CD14-positive monocyte (primary cell): ENCODE measurements at regions not wholly inside any gene's neighbourhood (a gene's known extent, or its start where the extent isn't known, plus 50 kb on each side); places are given as distances from the start of the nearest gene placed in this dataset.

Experiments used
- DNase-seq, 3 donors: peaks; one replicate each; pipeline ENCODE4 v3.0.0-alpha.2; 2011 to 2022
- H2AFZ ChIP-seq: 2 replicates; pipeline ENCODE4 v1.6.0; 2012; ENCODE audit warnings: mild to moderate bottlenecking, low read depth, low read length, inconsistent platforms; ENCODE audit not compliant: insufficient read depth, poor library complexity, severe bottlenecking
- H3K27ac ChIP-seq, 2 donors: 1 replicate in 1 of 2; 2 replicates in 1 of 2; pipeline ENCODE4 v1.5.1; 2012 to 2013; ENCODE audit warnings: low read length in 2 of 2, control low read depth in 1 of 2, inconsistent platforms in 1 of 2, low read depth in 1 of 2, mild to moderate bottlenecking in 1 of 2
- H3K27me3 ChIP-seq, 2 donors: one replicate each; pipeline versions ENCODE4 v1.6.0 to v1.6.1; 2011 to 2013; ENCODE audit warnings: low read length in 2 of 2; ENCODE audit not compliant: control insufficient read depth in 2 of 2, insufficient read depth in 2 of 2
- H3K36me3 ChIP-seq, 2 donors: replicated peaks in 1 of 2; 1 replicate in 1 of 2; 2 replicates in 1 of 2; pipeline versions ENCODE4 v1.5.1 to v1.6.1; 2012 to 2013; ENCODE audit warnings: low read length in 2 of 2, control low read depth in 1 of 2, inconsistent platforms in 1 of 2, mild to moderate bottlenecking in 1 of 2; ENCODE audit not compliant: insufficient read depth in 2 of 2, control insufficient read depth in 1 of 2
- H3K4me1 ChIP-seq, 2 donors: 1 replicate in 1 of 2; 2 replicates in 1 of 2; pipeline versions ENCODE4 v1.5.1 to v1.6.1; 2012 to 2013; ENCODE audit warnings: low read length in 2 of 2, control low read depth in 1 of 2, inconsistent platforms in 1 of 2, mild to moderate bottlenecking in 1 of 2, moderate library complexity in 1 of 2; ENCODE audit not compliant: insufficient read depth in 2 of 2, control insufficient read depth in 1 of 2
- H3K4me2 ChIP-seq: replicated peaks from 2 replicates; pipeline ENCODE3; 2012; ENCODE audit warnings: low read length, moderate library complexity, mild to moderate bottlenecking; ENCODE audit not compliant: poor library complexity, severe bottlenecking; ENCODE audit errors: extremely low read depth
- H3K4me3 ChIP-seq, 3 experiments: fragments of 200-600 bp in 1 of 3; sonication (generic) in 1 of 3; replicated peaks in 1 of 3; 1 replicate in 2 of 3; 2 replicates in 1 of 3; pipeline ENCODE4 v1.5.1; 2011 to 2013; ENCODE audit warnings: low read length in 3 of 3, mild to moderate bottlenecking in 3 of 3, control low read depth in 2 of 3, low read depth in 2 of 3, inconsistent platforms in 1 of 3, moderate library complexity in 1 of 3
- H3K79me2 ChIP-seq: 2 replicates; pipeline ENCODE4 v1.6.0; 2012; ENCODE audit warnings: mild to moderate bottlenecking, control low read depth, inconsistent platforms, low read length, moderate library complexity; ENCODE audit not compliant: insufficient read depth
- H3K9ac ChIP-seq: 2 replicates; pipeline ENCODE4 v1.6.0; 2017; ENCODE audit warnings: low read length, mild to moderate bottlenecking; ENCODE audit not compliant: insufficient read depth, poor library complexity, severe bottlenecking
- H3K9me3 ChIP-seq, 2 donors: replicated peaks in 1 of 2; 1 replicate in 1 of 2; 2 replicates in 1 of 2; pipeline versions ENCODE4 v1.5.1 to v1.6.1; 2012 to 2013; ENCODE audit warnings: low read length in 2 of 2, control low read depth in 1 of 2; ENCODE audit not compliant: control insufficient read depth in 1 of 2, insufficient read depth in 1 of 2
- H4K20me1 ChIP-seq: 2 replicates; pipeline ENCODE4 v1.6.0; 2012; ENCODE audit warnings: mild to moderate bottlenecking, low read length, control low read depth, moderate library complexity; ENCODE audit not compliant: insufficient read depth
- H3K27ac Mint-ChIP-seq, 7 donors: one replicate each; pipeline ENCODE4 v1.8.0; 2020; ENCODE audit warnings: mild to moderate bottlenecking in 7 of 7, mixed read lengths in 7 of 7, moderate library complexity in 6 of 7, inconsistent platforms in 2 of 7
- H3K27me3 Mint-ChIP-seq, 3 donors: one replicate each; pipeline ENCODE4 v1.8.0; 2021 to 2022; ENCODE audit warnings: low read depth in 3 of 3, mild to moderate bottlenecking in 3 of 3, mixed read lengths in 3 of 3, moderate library complexity in 3 of 3, inconsistent platforms in 1 of 3
- H3K36me3 Mint-ChIP-seq, 2 donors: one replicate each; pipeline ENCODE4 v1.8.0; 2020; ENCODE audit warnings: mixed read lengths in 2 of 2, inconsistent platforms in 1 of 2, mild to moderate bottlenecking in 1 of 2
- H3K4me1 Mint-ChIP-seq: one replicate; pipeline ENCODE4 v1.8.0; 2020; ENCODE audit warnings: mild to moderate bottlenecking, mixed read lengths
- H3K4me3 Mint-ChIP-seq, 2 donors: one replicate each; pipeline ENCODE4 v1.8.0; 2020; ENCODE audit warnings: mild to moderate bottlenecking in 2 of 2, mixed read lengths in 2 of 2, moderate library complexity in 1 of 2
- H3K9me3 Mint-ChIP-seq, 7 donors: one replicate each; pipeline ENCODE4 v1.8.0; 2020 to 2022; ENCODE audit warnings: mixed read lengths in 7 of 7, mild to moderate bottlenecking in 6 of 7, moderate library complexity in 6 of 7, inconsistent platforms in 2 of 7
- WGBS: methylation state at CpG from one replicate; pipeline ENCODE4 v1.1.5; 2013; ENCODE audit warnings: missing lambda C conversion rate; ENCODE audit not compliant: insufficient coverage; 5-methylcytosine and 5-hydroxymethylcytosine counted together
- intact Hi-C, 2 donors: fragments of 100-400 bp; cut with micrococcal nuclease; formaldehyde crosslinking; loops; one replicate each; pipeline versions ENCODE4 v1.15.0 to v1.15.1; 2023
- TF ChIP-seq, protein P1 (sequence below): fragments of 200-600 bp; IDR thresholded peaks from one replicate; pipeline ENCODE4 v1.8.0; 2022; ENCODE audit warnings: antibody characterized with exemption, mild to moderate bottlenecking

- H3K4me3 Mint-ChIP-seq: no peak overlapping the region
- no peak overlapping the region for H3K9ac ChIP-seq
- H2AFZ ChIP-seq: no peak overlapping the region
- H4K20me1 ChIP-seq: no peaks in the 10 kb centered on the region
- intact Hi-C loops: no loop called here
- no peak overlapping the region for H3K4me3 ChIP-seq
- H3K79me2 ChIP-seq: no peaks in the 10 kb centered on the region
- H3K27me3 ChIP-seq: no peaks in the 10 kb centered on the region
- no peak overlapping the region for H3K4me2 ChIP-seq
- no peaks in the 10 kb centered on the region for H3K4me1 Mint-ChIP-seq
- no peaks in the 10 kb centered on the region for H3K36me3 ChIP-seq
- no peak overlapping the region for H3K27ac ChIP-seq
- H3K27ac Mint-ChIP-seq: no peak overlapping the region
- peaks cover 0 to 4% (median 3%) of the 10 kb centered on the region in 7 donors for H3K9me3 Mint-ChIP-seq
- H3K27me3 Mint-ChIP-seq: no peaks in the 10 kb centered on the region
- H3K4me1 ChIP-seq: no peaks in the 10 kb centered on the region
- no peaks in the 10 kb centered on the region for H3K9me3 ChIP-seq
- no peak for DNase-seq
- WGBS: no CpG with 5 or more reads among the region's 3 CpGs
- no peaks in the 10 kb centered on the region for H3K36me3 Mint-ChIP-seq
- TF ChIP-seq, protein P1, sequence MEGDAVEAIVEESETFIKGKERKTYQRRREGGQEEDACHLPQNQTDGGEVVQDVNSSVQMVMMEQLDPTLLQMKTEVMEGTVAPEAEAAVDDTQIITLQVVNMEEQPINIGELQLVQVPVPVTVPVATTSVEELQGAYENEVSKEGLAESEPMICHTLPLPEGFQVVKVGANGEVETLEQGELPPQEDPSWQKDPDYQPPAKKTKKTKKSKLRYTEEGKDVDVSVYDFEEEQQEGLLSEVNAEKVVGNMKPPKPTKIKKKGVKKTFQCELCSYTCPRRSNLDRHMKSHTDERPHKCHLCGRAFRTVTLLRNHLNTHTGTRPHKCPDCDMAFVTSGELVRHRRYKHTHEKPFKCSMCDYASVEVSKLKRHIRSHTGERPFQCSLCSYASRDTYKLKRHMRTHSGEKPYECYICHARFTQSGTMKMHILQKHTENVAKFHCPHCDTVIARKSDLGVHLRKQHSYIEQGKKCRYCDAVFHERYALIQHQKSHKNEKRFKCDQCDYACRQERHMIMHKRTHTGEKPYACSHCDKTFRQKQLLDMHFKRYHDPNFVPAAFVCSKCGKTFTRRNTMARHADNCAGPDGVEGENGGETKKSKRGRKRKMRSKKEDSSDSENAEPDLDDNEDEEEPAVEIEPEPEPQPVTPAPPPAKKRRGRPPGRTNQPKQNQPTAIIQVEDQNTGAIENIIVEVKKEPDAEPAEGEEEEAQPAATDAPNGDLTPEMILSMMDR: no peak
These were observed 547.0 kb upstream of the ACVR2A start for GRCh38 chr2:147297820-147298219.

- Histone ChIP-seq H3K9me3 (peaks cover 0 to 3% of the 10 kb centered on the region in 2 donors), H3K9ac (no peak overlapping the region), H4K20me1 (no peaks in the 10 kb centered on the region), H3K27ac (no peak overlapping the region), H2AFZ (no peak overlapping the region), H3K4me1 (no peaks in the 10 kb centered on the region), H3K4me3 (no peak overlapping the region), H3K4me2 (no peak overlapping the region), H3K36me3 (no peaks in the 10 kb centered on the region), H3K79me2 (no peaks in the 10 kb centered on the region), H3K27me3 (no peaks in the 10 kb centered on the region)
- Mint-ChIP-seq H3K4me1 (no peaks in the 10 kb centered on the region), H3K9me3 (peaks cover 0 to 8% (median 2%) of the 10 kb centered on the region in 7 donors), H3K36me3 (no peaks in the 10 kb centered on the region), H3K27ac (no peak overlapping the region), H3K27me3 (no peaks in the 10 kb centered on the region), H3K4me3 (no peak overlapping the region)
- no peak for DNase-seq
- no CpG with 5 or more reads among the region's 2 CpGs for WGBS
- intact Hi-C loops: no loop called here
- TF ChIP-seq, protein P1: no peak
These were observed 549.9 kb upstream of the ACVR2A start for GRCh38 chr2:147294825-147295392.
